Smooth muscle cell (in vitro differentiated cells): ENCODE measurements at regions not wholly inside any gene's neighbourhood (a gene's known extent, or its start where the extent isn't known, plus 50 kb on each side); places are given as distances from the start of the nearest gene placed in this dataset.

Experiments used
- DNase-seq: peaks from one replicate; lab custom pipeline; 2025; ENCODE audit not compliant: unreplicated experiment; lab: John Stamatoyannopoulos, UW
- H2AFZ ChIP-seq: fragments of 200-600 bp; sonication (generic); 2 replicates; pipeline ENCODE4 v1.6.0; 2016; ENCODE audit warnings: antibody characterized with exemption, low read depth, mild to moderate bottlenecking
- H3F3A ChIP-seq: fragments of 200-600 bp; sonication (generic); 2 replicates; pipeline ENCODE4 v1.6.0; 2017; ENCODE audit warnings: antibody characterized with exemption, low read depth
- H3K27ac ChIP-seq: fragments of 200-600 bp; sonication (generic); 2 replicates; pipeline ENCODE4 v1.5.1; 2016; ENCODE audit warnings: low read depth, mild to moderate bottlenecking
- H3K27me3 ChIP-seq: fragments of 200-600 bp; sonication (generic); 2 replicates; pipeline ENCODE4 v1.6.1; 2016; ENCODE audit warnings: low read depth, mild to moderate bottlenecking
- H3K36me3 ChIP-seq: fragments of 200-600 bp; sonication (generic); 2 replicates; pipeline ENCODE4 v1.5.1; 2016; ENCODE audit warnings: low read depth
- H3K4me1 ChIP-seq: fragments of 200-600 bp; sonication (generic); 2 replicates; pipeline ENCODE4 v1.5.1; 2016; ENCODE audit warnings: low read depth
- H3K4me2 ChIP-seq: fragments of 200-600 bp; sonication (generic); 2 replicates; pipeline ENCODE4 v1.6.0; 2016; ENCODE audit warnings: mild to moderate bottlenecking
- H3K4me3 ChIP-seq: fragments of 200-600 bp; sonication (generic); 2 replicates; pipeline ENCODE4 v1.5.1; 2016; ENCODE audit warnings: mild to moderate bottlenecking
- H3K79me2 ChIP-seq: fragments of 200-600 bp; sonication (generic); 2 replicates; pipeline ENCODE4 v1.6.0; 2016; ENCODE audit warnings: low read depth, mild to moderate bottlenecking
- H3K9ac ChIP-seq: fragments of 200-600 bp; sonication (generic); 2 replicates; pipeline ENCODE4 v1.6.0; 2016; ENCODE audit warnings: low read depth
- H3K9me3 ChIP-seq: fragments of 200-600 bp; sonication (generic); replicated peaks from 2 replicates; pipeline ENCODE4 v1.5.1; 2016; ENCODE audit warnings: low read depth
- H4K20me1 ChIP-seq: fragments of 200-600 bp; sonication (generic); 2 replicates; pipeline ENCODE4 v1.6.0; 2016; ENCODE audit warnings: low read depth
- WGBS: methylation state at CpG from one replicate; pipeline ENCODE4 v1.1.7; 2016; ENCODE audit warnings: low lambda C conversion rate; 5-methylcytosine and 5-hydroxymethylcytosine counted together
- TF ChIP-seq, protein P1 (sequence below): fragments of 200-600 bp; sonication (generic); IDR thresholded peaks from 2 replicates; pipeline ENCODE4 v1.5.1; 2017; ENCODE audit warnings: borderline replicate concordance, mild to moderate bottlenecking, antibody characterized with exemption; ENCODE audit not compliant: insufficient read depth, poor library complexity, severe bottlenecking

- 83% methylated on average over 6 of the region's 6 CpGs for WGBS
- Histone ChIP-seq H3F3A (no peaks in the 10 kb centered on the region), H3K27ac (no peak overlapping the region), H3K4me2 (no peak overlapping the region), H3K36me3 (no peaks in the 10 kb centered on the region), H3K9me3 (no peaks in the 10 kb centered on the region), H3K79me2 (no peaks in the 10 kb centered on the region), H3K9ac (no peak overlapping the region), H3K4me1 (no peaks in the 10 kb centered on the region), H3K27me3 (no peaks in the 10 kb centered on the region), H3K4me3 (no peak overlapping the region), H4K20me1 (no peaks in the 10 kb centered on the region), H2AFZ (no peak overlapping the region)
- TF ChIP-seq, protein P1, sequence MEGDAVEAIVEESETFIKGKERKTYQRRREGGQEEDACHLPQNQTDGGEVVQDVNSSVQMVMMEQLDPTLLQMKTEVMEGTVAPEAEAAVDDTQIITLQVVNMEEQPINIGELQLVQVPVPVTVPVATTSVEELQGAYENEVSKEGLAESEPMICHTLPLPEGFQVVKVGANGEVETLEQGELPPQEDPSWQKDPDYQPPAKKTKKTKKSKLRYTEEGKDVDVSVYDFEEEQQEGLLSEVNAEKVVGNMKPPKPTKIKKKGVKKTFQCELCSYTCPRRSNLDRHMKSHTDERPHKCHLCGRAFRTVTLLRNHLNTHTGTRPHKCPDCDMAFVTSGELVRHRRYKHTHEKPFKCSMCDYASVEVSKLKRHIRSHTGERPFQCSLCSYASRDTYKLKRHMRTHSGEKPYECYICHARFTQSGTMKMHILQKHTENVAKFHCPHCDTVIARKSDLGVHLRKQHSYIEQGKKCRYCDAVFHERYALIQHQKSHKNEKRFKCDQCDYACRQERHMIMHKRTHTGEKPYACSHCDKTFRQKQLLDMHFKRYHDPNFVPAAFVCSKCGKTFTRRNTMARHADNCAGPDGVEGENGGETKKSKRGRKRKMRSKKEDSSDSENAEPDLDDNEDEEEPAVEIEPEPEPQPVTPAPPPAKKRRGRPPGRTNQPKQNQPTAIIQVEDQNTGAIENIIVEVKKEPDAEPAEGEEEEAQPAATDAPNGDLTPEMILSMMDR = no peak
- DNase-seq = no peak
Observed at GRCh38 chr6:14255916-14256315, 138.3 kb downstream of the CD83 start.

DNA sequence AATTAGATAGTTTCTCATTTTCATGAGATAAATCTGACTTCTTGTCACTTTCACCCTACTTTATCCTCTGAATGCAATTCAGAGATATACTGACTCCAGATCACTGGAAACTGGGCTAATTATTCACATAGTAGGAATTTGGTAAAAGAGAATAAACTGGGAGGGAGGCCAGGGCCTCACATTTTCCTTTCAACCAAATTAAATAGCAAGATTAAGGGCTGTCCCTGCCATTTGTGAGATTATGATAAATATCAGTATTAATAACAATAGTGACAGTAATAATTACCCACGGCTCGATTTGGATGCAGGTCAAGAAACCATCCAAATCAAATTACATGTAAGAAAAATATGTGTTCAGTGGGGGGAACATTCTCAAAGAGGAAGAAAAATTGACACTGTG lies 140.5 kb downstream of the CD83 start:
- no peak for DNase-seq
- H3K9me3 ChIP-seq = peaks cover under 1% of the 10 kb centered on the region
- H3K9ac ChIP-seq = no peak overlapping the region
- no peaks in the 10 kb centered on the region for H4K20me1 ChIP-seq
- H3K4me3 ChIP-seq = no peak overlapping the region
- no peaks in the 10 kb centered on the region for H3K4me1 ChIP-seq
- no peak overlapping the region for H3K4me2 ChIP-seq
- H3F3A ChIP-seq = no peaks in the 10 kb centered on the region
- no peak overlapping the region for H3K27ac ChIP-seq
- H2AFZ ChIP-seq = no peak overlapping the region
- H3K27me3 ChIP-seq = no peaks in the 10 kb centered on the region
- no peaks in the 10 kb centered on the region for H3K36me3 ChIP-seq
- H3K79me2 ChIP-seq = no peaks in the 10 kb centered on the region
- TF ChIP-seq, protein P1 = no peak
- 84% methylated on average over 2 of the region's 2 CpGs for WGBS

DNA sequence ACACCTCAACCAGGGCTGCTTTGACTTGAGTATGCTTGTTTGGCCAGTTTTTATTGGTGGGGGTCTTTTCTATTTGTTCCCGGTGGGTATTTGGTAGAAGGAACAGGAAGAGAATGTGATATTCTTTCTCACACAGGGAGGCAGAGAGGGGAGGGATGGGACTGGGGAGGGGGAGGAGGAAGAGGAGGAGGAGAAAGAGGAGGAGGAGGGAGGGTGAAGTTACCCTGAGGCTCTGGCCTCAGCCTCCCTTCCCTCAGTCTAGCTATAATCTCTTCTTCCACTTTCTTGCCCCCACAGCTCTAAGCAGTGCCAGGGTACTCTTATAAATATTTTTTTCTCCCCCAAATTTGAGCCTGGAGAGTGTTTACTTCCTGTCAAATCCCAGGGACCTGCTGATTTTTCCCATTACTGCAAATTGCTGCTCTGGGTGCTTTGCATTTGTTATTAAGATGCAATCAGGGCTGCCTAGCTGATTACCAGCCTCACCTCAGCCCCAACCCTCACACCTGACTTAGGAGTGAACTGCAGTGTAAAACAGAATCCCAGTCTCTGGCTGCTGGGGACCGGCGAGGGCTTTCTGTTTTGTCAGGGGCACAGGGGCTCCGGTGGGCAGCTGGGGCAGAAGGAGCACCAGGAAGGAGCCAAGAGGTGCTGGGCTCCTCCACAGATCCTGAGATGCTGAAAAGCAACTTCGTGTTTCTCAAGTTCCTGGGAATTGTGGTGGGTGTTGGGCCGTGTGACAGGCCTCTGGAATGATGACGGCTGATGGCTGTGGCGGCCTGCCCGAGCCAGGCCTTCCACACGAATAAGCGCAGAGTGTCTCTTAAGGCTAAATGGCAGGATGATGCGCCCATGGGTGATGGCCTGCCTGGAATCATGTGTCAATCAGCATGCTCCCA lies 141.4 kb downstream of the CD83 start:
- Histone ChIP-seq H3K4me2 (no peak overlapping the region), H3K36me3 (no peaks in the 10 kb centered on the region), H3K9me3 (peaks cover 6% of the 10 kb centered on the region), H3K27me3 (no peaks in the 10 kb centered on the region), H2AFZ (no peak overlapping the region), H3K9ac (no peak overlapping the region), H3K4me1 (no peaks in the 10 kb centered on the region), H4K20me1 (no peaks in the 10 kb centered on the region), H3K4me3 (no peak overlapping the region), H3K27ac (no peak overlapping the region), H3F3A (no peaks in the 10 kb centered on the region), H3K79me2 (no peaks in the 10 kb centered on the region)
- DNase-seq = no peak
- TF ChIP-seq, protein P1 = no peak
- WGBS = 69% methylated on average over 12 of the region's 12 CpGs
